ENCODE measurements at regions not wholly inside any gene's neighbourhood (a gene's known extent, or its start where the extent isn't known, plus 50 kb on each side); places are given as distances from the start of the nearest gene placed in this dataset.

- TF ChIP-seq CTCF (conservative IDR thresholded peaks at IDR 0.05) (no peak), ZFX (IDR thresholded peaks at IDR 0.05) (no peak)
Measured at GRCh38 chr5:124581738-124582560, 164.5 kb downstream of the ZNF608 start.
